GM23338 (cell line): ENCODE measurements at regions not wholly inside any gene's neighbourhood (a gene's known extent, or its start where the extent isn't known, plus 50 kb on each side); places are given as distances from the start of the nearest gene placed in this dataset.

Experiments
- ATAC-seq: fragments of 200-7000 bp; cut with Tn5 transposase; 3 replicates; pipeline ENCODE4 v1.9.1; 2020
- DNase-seq: peaks from one replicate; pipeline ENCODE4 v3.0.0-alpha.2; 2015; ENCODE audit warnings: low spot score
- H2AFZ ChIP-seq: fragments of 200-600 bp; sonication (generic); 2 replicates; pipeline ENCODE4 v1.8.0; 2016; ENCODE audit warnings: antibody characterized with exemption, mild to moderate bottlenecking, moderate library complexity
- H3F3A ChIP-seq: fragments of 200-600 bp; sonication (generic); replicated peaks from 2 replicates; pipeline ENCODE4 v1.8.0; 2017; ENCODE audit warnings: antibody characterized with exemption, mixed run types, low read depth
- H3K27ac ChIP-seq: fragments of 200-600 bp; sonication (generic); 2 replicates; pipeline ENCODE4 v1.6.1; 2016; ENCODE audit warnings: low read depth
- H3K27me3 ChIP-seq: fragments of 200-600 bp; sonication (generic); 2 replicates; pipeline ENCODE4 v1.8.0; 2016; ENCODE audit warnings: mild to moderate bottlenecking, mixed run types, moderate library complexity; ENCODE audit not compliant: insufficient read depth
- H3K36me3 ChIP-seq: fragments of 200-600 bp; sonication (generic); 2 replicates; pipeline ENCODE4 v1.8.0; 2016; ENCODE audit warnings: mild to moderate bottlenecking; ENCODE audit not compliant: insufficient read depth
- H3K4me1 ChIP-seq: fragments of 200-600 bp; sonication (generic); 2 replicates; pipeline ENCODE4 v1.8.0; 2016; ENCODE audit warnings: mild to moderate bottlenecking, moderate library complexity; ENCODE audit not compliant: insufficient read depth
- H3K4me2 ChIP-seq: fragments of 200-600 bp; sonication (generic); 2 replicates; pipeline ENCODE4 v1.7.1; 2017; ENCODE audit warnings: mixed run types
- H3K4me3 ChIP-seq: fragments of 200-600 bp; sonication (generic); 2 replicates; pipeline ENCODE4 v1.6.1; 2016; ENCODE audit warnings: mixed run types
- H3K79me2 ChIP-seq: fragments of 200-600 bp; sonication (generic); replicated peaks from 2 replicates; pipeline ENCODE4 v1.8.0; 2017; ENCODE audit warnings: mild to moderate bottlenecking; ENCODE audit not compliant: insufficient read depth
- H3K9me2 ChIP-seq: fragments of 200-600 bp; sonication (generic); 2 replicates; pipeline ENCODE4 v1.8.0; 2017; ENCODE audit not compliant: insufficient read depth
- H4K20me1 ChIP-seq: fragments of 200-600 bp; sonication (generic); replicated peaks from 2 replicates; pipeline ENCODE4 v1.8.0; 2017; ENCODE audit warnings: mild to moderate bottlenecking; ENCODE audit not compliant: insufficient read depth
- H3K27ac Mint-ChIP-seq: 2 replicates; pipeline ENCODE4 v1.8.0; 2020; ENCODE audit warnings: inconsistent platforms, mild to moderate bottlenecking, moderate library complexity, mixed read lengths
- H3K27me3 Mint-ChIP-seq: 3 replicates; pipeline ENCODE4 v1.8.0; 2022; ENCODE audit warnings: low read depth, mild to moderate bottlenecking, moderate library complexity, mixed read lengths, inconsistent platforms; ENCODE audit not compliant: insufficient read depth, poor library complexity
- H3K36me3 Mint-ChIP-seq: 3 replicates; pipeline ENCODE4 v1.8.0; 2021; ENCODE audit warnings: low read depth, mild to moderate bottlenecking, inconsistent platforms, moderate library complexity, mixed read lengths
- H3K4me1 Mint-ChIP-seq: 3 replicates; pipeline ENCODE4 v1.8.0; 2020; ENCODE audit warnings: mild to moderate bottlenecking, inconsistent platforms, mixed read lengths
- H3K4me3 Mint-ChIP-seq: 3 replicates; pipeline ENCODE4 v1.8.0; 2021; ENCODE audit warnings: moderate library complexity, mild to moderate bottlenecking, inconsistent platforms, mixed read lengths
- H3K9me3 Mint-ChIP-seq: 3 replicates; pipeline ENCODE4 v1.8.0; 2020; ENCODE audit warnings: moderate library complexity, mild to moderate bottlenecking, inconsistent platforms, mixed read lengths
- CREB1 ChIP-seq: fragments of 250-450 bp; sonication (Bioruptor Pico); IDR thresholded peaks from 2 replicates; pipeline ENCODE4 v1.5.0; 2020; ENCODE audit warnings: low read depth, mild to moderate bottlenecking, moderate library complexity
- ETS1 ChIP-seq: IDR thresholded peaks from 2 replicates; pipeline ENCODE4 v1.6.1; 2016; ENCODE audit warnings: antibody characterized with exemption
- EZH2 ChIP-seq: fragments of 200-600 bp; sonication (generic); IDR thresholded peaks from one replicate; pipeline ENCODE4 v1.8.0; 2017; ENCODE audit warnings: antibody characterized with exemption, mild to moderate bottlenecking, low read depth; ENCODE audit not compliant: unreplicated experiment
- EZH2phosphoT487 ChIP-seq: fragments of 200-600 bp; sonication (generic); IDR thresholded peaks from one replicate; pipeline ENCODE4 v1.8.1; 2018; ENCODE audit warnings: antibody characterized with exemption; ENCODE audit not compliant: unreplicated experiment
- JUNB ChIP-seq: IDR thresholded peaks from one replicate; pipeline ENCODE4 v1.6.1; 2016; ENCODE audit warnings: antibody characterized with exemption; ENCODE audit not compliant: unreplicated experiment
- NANOG ChIP-seq: IDR thresholded peaks from 2 replicates; pipeline ENCODE4 v1.6.1; 2016; ENCODE audit warnings: antibody characterized with exemption, borderline replicate concordance
- POLR2AphosphoS5 ChIP-seq: IDR thresholded peaks from 2 replicates; pipeline ENCODE4 v1.6.1; 2016; ENCODE audit warnings: antibody characterized with exemption, low read depth
- STAT1 ChIP-seq: IDR thresholded peaks from one replicate; pipeline ENCODE4 v1.6.1; 2016; ENCODE audit warnings: antibody characterized with exemption; ENCODE audit not compliant: unreplicated experiment
- ZNF114 ChIP-seq: fragments of 250-450 bp; sonication (Bioruptor Pico); IDR thresholded peaks from 2 replicates; pipeline ENCODE4 v1.5.0; 2020; ENCODE audit warnings: mild to moderate bottlenecking, moderate library complexity
- TF ChIP-seq, protein P1 (sequence below): IDR thresholded peaks from one replicate; pipeline ENCODE4 v1.6.1; 2018; ENCODE audit warnings: antibody characterized with exemption; ENCODE audit not compliant: unreplicated experiment
- TF ChIP-seq, protein P2 (sequence below): fragments of 250-450 bp; sonication (Bioruptor Pico); IDR thresholded peaks from 2 replicates; pipeline ENCODE4 v1.5.0; 2020; ENCODE audit warnings: mild to moderate bottlenecking, moderate library complexity

DNA sequence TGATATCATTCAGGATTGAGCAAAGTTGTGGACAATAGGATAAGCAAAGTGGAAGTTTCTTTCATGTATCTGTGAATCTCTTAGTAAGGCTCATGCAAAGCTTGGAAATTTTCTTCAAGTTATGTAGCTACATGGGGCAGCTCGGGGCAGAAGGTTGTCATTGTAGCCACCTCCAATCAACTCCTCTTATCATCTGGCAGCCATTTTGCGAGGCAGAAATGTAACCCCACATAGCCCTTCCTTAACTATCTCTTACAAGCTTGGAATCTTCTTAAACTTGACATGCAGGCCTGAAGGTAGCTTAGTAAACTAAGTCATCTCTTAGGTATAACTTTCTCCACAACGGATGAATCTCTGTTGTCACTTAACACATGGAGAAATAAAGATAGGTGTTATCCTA is 392.8 kb downstream of the AASDHPPT start:
- DNase-seq (no peak), ATAC-seq (no peak)
- Histone ChIP-seq H2AFZ (peak overlapping the region; percentile 44; the same call in 1 of the 2 replicates), H3K4me1 (no peaks in the 10 kb centered on the region), H3K9me2 (no peaks in the 10 kb centered on the region; the same call in 1 of the 2 replicates), H3K27me3 (no peaks in the 10 kb centered on the region), H3K27ac (no peak overlapping the region), H3K4me3 (no peak overlapping the region), H3K36me3 (no peaks in the 10 kb centered on the region), H3K4me2 (no peak overlapping the region), H3F3A (no peaks in the 10 kb centered on the region), H3K79me2 (no peaks in the 10 kb centered on the region), H4K20me1 (no peaks in the 10 kb centered on the region)
- TF ChIP-seq POLR2AphosphoS5: no peak
- TF ChIP-seq, protein P1, sequence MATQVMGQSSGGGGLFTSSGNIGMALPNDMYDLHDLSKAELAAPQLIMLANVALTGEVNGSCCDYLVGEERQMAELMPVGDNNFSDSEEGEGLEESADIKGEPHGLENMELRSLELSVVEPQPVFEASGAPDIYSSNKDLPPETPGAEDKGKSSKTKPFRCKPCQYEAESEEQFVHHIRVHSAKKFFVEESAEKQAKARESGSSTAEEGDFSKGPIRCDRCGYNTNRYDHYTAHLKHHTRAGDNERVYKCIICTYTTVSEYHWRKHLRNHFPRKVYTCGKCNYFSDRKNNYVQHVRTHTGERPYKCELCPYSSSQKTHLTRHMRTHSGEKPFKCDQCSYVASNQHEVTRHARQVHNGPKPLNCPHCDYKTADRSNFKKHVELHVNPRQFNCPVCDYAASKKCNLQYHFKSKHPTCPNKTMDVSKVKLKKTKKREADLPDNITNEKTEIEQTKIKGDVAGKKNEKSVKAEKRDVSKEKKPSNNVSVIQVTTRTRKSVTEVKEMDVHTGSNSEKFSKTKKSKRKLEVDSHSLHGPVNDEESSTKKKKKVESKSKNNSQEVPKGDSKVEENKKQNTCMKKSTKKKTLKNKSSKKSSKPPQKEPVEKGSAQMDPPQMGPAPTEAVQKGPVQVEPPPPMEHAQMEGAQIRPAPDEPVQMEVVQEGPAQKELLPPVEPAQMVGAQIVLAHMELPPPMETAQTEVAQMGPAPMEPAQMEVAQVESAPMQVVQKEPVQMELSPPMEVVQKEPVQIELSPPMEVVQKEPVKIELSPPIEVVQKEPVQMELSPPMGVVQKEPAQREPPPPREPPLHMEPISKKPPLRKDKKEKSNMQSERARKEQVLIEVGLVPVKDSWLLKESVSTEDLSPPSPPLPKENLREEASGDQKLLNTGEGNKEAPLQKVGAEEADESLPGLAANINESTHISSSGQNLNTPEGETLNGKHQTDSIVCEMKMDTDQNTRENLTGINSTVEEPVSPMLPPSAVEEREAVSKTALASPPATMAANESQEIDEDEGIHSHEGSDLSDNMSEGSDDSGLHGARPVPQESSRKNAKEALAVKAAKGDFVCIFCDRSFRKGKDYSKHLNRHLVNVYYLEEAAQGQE: no peak
- no peak for TF ChIP-seq ZNF114 (CRISPR knock-in tag)
- TF ChIP-seq CREB1 (CRISPR knock-in tag): no peak
- no peak for TF ChIP-seq NANOG
- no peak for TF ChIP-seq ETS1
- no peak for TF ChIP-seq EZH2phosphoT487
- no peak for TF ChIP-seq STAT1
- no peak for TF ChIP-seq EZH2
- TF ChIP-seq, protein P2, sequence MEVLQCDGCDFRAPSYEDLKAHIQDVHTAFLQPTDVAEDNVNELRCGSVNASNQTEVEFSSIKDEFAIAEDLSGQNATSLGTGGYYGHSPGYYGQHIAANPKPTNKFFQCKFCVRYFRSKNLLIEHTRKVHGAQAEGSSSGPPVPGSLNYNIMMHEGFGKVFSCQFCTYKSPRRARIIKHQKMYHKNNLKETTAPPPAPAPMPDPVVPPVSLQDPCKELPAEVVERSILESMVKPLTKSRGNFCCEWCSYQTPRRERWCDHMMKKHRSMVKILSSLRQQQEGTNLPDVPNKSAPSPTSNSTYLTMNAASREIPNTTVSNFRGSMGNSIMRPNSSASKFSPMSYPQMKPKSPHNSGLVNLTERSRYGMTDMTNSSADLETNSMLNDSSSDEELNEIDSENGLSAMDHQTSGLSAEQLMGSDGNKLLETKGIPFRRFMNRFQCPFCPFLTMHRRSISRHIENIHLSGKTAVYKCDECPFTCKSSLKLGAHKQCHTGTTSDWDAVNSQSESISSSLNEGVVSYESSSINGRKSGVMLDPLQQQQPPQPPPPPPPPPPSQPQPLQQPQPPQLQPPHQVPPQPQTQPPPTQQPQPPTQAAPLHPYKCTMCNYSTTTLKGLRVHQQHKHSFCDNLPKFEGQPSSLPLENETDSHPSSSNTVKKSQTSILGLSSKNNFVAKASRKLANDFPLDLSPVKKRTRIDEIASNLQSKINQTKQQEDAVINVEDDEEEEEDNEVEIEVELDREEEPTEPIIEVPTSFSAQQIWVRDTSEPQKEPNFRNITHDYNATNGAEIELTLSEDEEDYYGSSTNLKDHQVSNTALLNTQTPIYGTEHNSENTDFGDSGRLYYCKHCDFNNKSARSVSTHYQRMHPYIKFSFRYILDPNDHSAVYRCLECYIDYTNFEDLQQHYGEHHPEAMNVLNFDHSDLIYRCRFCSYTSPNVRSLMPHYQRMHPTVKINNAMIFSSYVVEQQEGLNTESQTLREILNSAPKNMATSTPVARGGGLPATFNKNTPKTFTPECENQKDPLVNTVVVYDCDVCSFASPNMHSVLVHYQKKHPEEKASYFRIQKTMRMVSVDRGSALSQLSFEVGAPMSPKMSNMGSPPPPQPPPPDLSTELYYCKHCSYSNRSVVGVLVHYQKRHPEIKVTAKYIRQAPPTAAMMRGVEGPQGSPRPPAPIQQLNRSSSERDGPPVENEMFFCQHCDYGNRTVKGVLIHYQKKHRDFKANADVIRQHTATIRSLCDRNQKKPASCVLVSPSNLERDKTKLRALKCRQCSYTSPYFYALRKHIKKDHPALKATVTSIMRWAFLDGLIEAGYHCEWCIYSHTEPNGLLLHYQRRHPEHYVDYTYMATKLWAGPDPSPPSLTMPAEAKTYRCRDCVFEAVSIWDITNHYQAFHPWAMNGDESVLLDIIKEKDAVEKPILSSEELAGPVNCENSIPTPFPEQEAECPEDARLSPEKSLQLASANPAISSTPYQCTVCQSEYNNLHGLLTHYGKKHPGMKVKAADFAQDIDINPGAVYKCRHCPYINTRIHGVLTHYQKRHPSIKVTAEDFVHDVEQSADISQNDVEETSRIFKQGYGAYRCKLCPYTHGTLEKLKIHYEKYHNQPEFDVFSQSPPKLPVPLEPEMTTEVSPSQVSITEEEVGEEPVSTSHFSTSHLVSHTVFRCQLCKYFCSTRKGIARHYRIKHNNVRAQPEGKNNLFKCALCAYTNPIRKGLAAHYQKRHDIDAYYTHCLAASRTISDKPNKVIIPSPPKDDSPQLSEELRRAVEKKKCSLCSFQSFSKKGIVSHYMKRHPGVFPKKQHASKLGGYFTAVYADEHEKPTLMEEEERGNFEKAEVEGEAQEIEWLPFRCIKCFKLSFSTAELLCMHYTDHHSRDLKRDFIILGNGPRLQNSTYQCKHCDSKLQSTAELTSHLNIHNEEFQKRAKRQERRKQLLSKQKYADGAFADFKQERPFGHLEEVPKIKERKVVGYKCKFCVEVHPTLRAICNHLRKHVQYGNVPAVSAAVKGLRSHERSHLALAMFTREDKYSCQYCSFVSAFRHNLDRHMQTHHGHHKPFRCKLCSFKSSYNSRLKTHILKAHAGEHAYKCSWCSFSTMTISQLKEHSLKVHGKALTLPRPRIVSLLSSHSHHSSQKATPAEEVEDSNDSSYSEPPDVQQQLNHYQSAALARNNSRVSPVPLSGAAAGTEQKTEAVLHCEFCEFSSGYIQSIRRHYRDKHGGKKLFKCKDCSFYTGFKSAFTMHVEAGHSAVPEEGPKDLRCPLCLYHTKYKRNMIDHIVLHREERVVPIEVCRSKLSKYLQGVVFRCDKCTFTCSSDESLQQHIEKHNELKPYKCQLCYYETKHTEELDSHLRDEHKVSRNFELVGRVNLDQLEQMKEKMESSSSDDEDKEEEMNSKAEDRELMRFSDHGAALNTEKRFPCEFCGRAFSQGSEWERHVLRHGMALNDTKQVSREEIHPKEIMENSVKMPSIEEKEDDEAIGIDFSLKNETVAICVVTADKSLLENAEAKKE (CRISPR knock-in tag): no peak
- TF ChIP-seq JUNB: no peak
- Mint-ChIP-seq H3K36me3 (no peaks in the 10 kb centered on the region), H3K27me3 (no peaks in the 10 kb centered on the region), H3K27ac (no peak overlapping the region), H3K4me1 (no peaks in the 10 kb centered on the region), H3K4me3 (no peak overlapping the region), H3K9me3 (peaks cover 3% of the 10 kb centered on the region; the same call in 1 of the 3 replicates)
